BLaER1 (cell line): ENCODE measurements at regions not wholly inside any gene's neighbourhood (a gene's known extent, or its start where the extent isn't known, plus 50 kb on each side); places are given as distances from the start of the nearest gene placed in this dataset.
"Not testable (repeated sequence)": the region's sequence is repeated elsewhere in the genome, so short reads cannot be mapped to it uniquely, and the experiment has no call there.

Source experiments
- H3K27ac ChIP-seq: shearing (Covaris generic); formaldehyde crosslinking; 2 replicates; pipeline ENCODE4 v1.8.1; 2022
- H3K27me3 ChIP-seq: shearing (Covaris generic); formaldehyde crosslinking; 2 replicates; pipeline ENCODE4 v1.8.1; 2022
- H3K36me3 ChIP-seq: shearing (Covaris generic); formaldehyde crosslinking; 2 replicates; pipeline ENCODE4 v1.8.1; 2022
- H3K4me1 ChIP-seq: shearing (Covaris generic); formaldehyde crosslinking; 2 replicates; pipeline ENCODE4 v1.8.1; 2022
- H3K4me2 ChIP-seq: shearing (Covaris generic); formaldehyde crosslinking; 2 replicates; pipeline ENCODE4 v1.8.1; 2022
- H3K4me3 ChIP-seq: shearing (Covaris generic); formaldehyde crosslinking; 2 replicates; pipeline ENCODE4 v1.8.1; 2022
- H3K9ac ChIP-seq: shearing (Covaris generic); formaldehyde crosslinking; 2 replicates; pipeline ENCODE4 v1.8.1; 2022
- H3K9me3 ChIP-seq: shearing (Covaris generic); formaldehyde crosslinking; 2 replicates; pipeline ENCODE4 v1.8.1; 2022
- H4K20me1 ChIP-seq: shearing (Covaris generic); formaldehyde crosslinking; 2 replicates; pipeline ENCODE4 v1.8.1; 2022
- Cebpa-rat ChIP-seq: shearing (Covaris generic); IDR thresholded peaks from 2 replicates; pipeline ENCODE4 v1.8.1; 2022

DNA sequence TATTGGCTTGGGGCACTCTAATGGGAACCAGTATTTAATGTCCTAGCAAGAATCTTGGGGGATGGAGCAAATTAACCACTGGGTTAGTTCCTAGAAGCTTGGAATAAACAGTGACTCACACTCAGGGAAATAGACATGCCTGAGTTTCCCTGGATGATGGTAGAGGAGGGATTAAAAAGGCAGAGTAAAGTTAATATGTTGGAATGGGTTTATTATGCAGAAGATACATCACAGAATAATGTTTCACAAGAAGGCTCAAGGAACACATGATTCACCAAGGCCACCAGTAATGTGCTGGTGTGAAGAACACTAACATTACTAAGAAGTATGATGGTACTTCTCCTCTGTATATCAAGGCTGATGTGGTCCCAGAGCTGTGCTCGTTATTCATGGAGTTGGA lies 752.9 kb upstream of the SEMA6A start:
- Histone ChIP-seq H3K4me2 (no peak overlapping the region), H3K27ac (no peak overlapping the region), H3K4me3 (no peak overlapping the region), H3K9me3 (peaks cover 6% of the 10 kb centered on the region; the same call in 1 of the 2 replicates), H3K9ac (no peak overlapping the region), H4K20me1 (no peaks in the 10 kb centered on the region), H3K36me3 (no peaks in the 10 kb centered on the region), H3K27me3 (no peaks in the 10 kb centered on the region), H3K4me1 (no peaks in the 10 kb centered on the region)
- no peak for TF ChIP-seq Cebpa-rat

DNA sequence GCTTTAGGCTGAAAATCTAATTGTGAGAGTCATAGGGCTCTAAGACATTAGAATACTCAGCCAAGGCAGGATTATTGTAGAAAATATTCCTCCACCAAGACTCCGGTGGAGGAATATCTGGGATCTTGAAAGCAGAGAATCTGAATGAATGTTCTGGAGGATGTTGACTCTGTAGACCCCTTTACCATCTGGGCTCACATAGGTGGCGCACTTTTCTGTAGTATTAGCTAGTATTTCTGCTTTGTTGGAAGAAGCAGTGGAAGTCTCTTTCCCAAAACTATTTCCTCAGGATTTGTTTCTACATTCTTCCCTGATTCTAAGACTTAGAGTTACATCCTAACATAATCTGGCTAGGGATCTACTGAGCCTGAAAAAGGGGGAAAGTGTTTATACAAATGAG lies 752.4 kb upstream of the SEMA6A start:
- Histone ChIP-seq H3K27me3 (no peaks in the 10 kb centered on the region), H4K20me1 (no peaks in the 10 kb centered on the region), H3K4me1 (no peaks in the 10 kb centered on the region), H3K27ac (no peak overlapping the region), H3K4me3 (no peak overlapping the region), H3K4me2 (no peak overlapping the region), H3K9ac (no peak overlapping the region), H3K36me3 (no peaks in the 10 kb centered on the region), H3K9me3 (peaks cover 6% of the 10 kb centered on the region; the same call in 1 of the 2 replicates)
- no peak for TF ChIP-seq Cebpa-rat

DNA sequence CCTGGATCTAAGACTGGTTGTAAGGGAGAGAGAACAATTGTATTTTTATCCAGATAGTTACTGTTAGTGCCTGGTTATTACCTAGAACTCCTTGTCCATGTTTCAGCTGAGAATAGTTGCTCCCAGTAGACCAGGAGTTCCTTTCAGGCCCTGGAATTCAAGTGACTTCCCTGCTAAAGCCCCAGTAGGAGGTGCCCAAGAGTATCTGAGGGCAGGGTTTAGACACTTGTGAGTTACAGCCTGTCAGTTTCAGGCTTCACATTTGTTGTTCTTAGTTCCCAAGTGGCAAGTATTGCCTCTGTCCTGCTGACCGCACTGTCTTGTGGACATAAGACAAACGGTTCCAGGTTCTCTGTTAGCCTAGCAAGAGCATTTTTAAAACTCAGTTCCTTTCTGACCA lies 743.9 kb upstream of the SEMA6A start:
- Histone ChIP-seq H3K4me3 (no peak overlapping the region), H3K4me1 (no peaks in the 10 kb centered on the region), H4K20me1 (no peaks in the 10 kb centered on the region), H3K4me2 (no peak overlapping the region), H3K27ac (no peak overlapping the region), H3K27me3 (no peaks in the 10 kb centered on the region), H3K9me3 (no peaks in the 10 kb centered on the region), H3K9ac (no peak overlapping the region), H3K36me3 (no peaks in the 10 kb centered on the region)
- TF ChIP-seq Cebpa-rat: no peak

DNA sequence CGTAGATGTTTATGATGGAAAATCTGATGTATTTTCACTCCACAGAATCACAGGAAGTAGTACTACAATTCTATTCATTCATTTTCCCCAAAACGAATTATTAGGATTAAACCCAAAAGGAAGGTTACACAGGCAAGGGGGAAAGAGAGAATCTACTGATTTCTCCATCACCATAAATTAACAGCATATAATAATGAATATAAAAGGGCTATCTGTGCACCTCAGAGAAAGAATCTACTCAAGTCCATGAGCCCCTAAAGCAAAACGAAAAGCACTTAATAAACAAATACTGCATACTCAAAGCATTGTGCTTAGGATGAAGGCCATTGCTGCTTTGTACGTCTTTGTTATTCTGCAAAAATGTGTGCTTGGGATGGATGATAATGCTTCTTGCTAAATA lies 740.5 kb upstream of the SEMA6A start:
- Histone ChIP-seq H3K36me3 (no peaks in the 10 kb centered on the region), H3K9me3 (no peaks in the 10 kb centered on the region), H3K4me1 (no peaks in the 10 kb centered on the region), H3K4me2 (no peak overlapping the region), H3K27ac (no peak overlapping the region), H3K4me3 (no peak overlapping the region), H3K9ac (no peak overlapping the region), H4K20me1 (no peaks in the 10 kb centered on the region), H3K27me3 (no peaks in the 10 kb centered on the region)
- TF ChIP-seq Cebpa-rat: no peak

DNA sequence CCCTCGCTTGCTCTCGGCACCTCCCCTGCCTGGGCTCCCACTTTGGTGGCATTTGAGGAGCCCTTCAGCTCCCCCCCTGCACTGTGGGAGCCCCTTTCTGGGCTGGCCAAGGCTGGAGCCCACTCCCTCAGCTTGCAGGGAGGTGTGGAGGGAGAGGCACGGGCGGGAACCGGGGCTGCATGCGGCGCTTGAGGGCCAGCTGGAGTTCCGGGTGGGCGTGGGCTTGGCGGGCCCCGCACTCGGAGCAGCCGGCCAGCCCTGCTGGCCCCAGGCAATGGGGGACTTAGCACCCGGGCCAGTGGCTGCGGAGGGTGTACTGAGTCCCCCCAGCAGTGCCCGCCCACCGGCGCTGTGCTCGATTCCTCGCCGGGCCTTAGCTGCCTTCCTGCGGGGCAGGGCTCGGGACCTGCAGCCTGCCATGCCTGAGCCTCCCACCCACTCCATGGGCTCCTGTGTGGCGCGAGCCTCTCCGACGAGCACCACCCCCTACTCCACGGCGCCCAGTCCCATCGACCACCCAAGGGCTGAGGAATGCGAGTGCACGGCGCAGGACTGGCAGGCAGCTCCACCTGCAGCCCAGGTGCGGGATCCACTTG lies 730.0 kb upstream of the SEMA6A start:
- not testable (repeated sequence) for H3K27me3 ChIP-seq, H3K36me3 ChIP-seq, H4K20me1 ChIP-seq, H3K4me3 ChIP-seq, H3K9me3 ChIP-seq, H3K27ac ChIP-seq, H3K9ac ChIP-seq, H3K4me2 ChIP-seq, H3K4me1 ChIP-seq

DNA sequence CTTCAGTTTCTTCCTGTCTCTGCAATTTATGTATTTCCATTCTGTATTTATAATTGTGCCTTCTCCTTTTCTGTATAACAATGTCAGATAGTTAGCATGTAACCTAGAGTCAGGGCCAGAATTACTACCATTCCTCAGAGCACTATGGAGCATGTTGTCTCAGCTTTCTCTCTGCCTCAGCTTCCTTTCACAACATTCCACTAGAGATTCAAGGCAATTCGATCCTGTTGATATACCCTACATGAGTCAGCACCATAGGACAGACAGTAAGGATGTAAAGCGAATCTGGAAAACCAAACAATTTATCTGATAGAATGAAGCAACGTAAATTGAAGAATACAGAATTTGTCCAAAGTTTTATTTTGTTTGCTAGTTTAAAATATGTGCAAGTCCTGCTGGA lies 728.3 kb upstream of the SEMA6A start:
- H3K27ac ChIP-seq: no peak overlapping the region
- H3K4me3 ChIP-seq: no peak overlapping the region
- H3K9me3 ChIP-seq: no peaks in the 10 kb centered on the region
- no peaks in the 10 kb centered on the region for H3K36me3 ChIP-seq
- no peaks in the 10 kb centered on the region for H3K27me3 ChIP-seq
- H4K20me1 ChIP-seq: no peaks in the 10 kb centered on the region
- no peak for TF ChIP-seq Cebpa-rat
- H3K9ac ChIP-seq: no peak overlapping the region
- H3K4me2 ChIP-seq: no peak overlapping the region
- H3K4me1 ChIP-seq: peaks cover 10% of the 10 kb centered on the region

DNA sequence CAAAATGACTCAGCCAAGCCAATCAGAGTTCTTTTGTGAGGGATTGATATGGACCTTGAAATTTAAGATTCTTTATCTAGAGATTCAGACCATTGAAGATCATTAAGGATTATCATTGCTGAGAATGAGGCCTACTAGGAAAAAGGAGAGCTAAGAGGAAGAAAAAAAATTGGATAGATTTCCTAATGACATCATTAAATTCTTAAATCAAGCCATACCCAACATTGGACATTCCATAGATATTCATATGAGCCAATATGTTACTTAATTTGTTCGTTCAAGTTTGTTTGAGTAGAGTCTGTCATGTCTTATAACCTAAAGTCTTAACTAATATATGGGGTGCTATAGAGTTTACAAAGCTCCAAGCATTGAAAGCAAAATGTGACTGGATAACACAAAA lies 727.9 kb upstream of the SEMA6A start:
- Histone ChIP-seq H3K4me3 (no peak overlapping the region), H3K27ac (no peak overlapping the region), H3K4me1 (peaks cover 14% of the 10 kb centered on the region), H3K9ac (no peak overlapping the region), H3K9me3 (no peaks in the 10 kb centered on the region), H4K20me1 (no peaks in the 10 kb centered on the region), H3K4me2 (no peak overlapping the region), H3K27me3 (no peaks in the 10 kb centered on the region), H3K36me3 (no peaks in the 10 kb centered on the region)
- TF ChIP-seq Cebpa-rat: no peak

DNA sequence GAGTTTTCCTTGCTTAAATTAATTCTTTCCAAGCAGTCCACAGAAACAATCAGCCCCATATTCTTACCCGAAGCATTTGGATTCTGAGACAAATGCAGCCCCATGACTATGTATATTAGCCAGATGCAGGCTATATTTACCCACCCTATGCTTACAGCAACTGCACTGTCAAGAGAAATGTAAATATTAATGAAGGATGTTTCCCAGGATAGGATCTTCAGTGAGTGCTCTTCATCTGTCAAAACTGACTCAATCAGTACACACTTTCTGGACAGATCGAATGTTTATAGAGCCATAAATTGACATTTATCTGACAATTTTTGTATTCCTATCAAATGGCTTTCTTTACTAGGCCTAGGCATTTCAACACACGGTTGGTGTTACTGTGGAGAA lies 725.3 kb upstream of the SEMA6A start:
- Histone ChIP-seq H3K9me3 (peaks cover 2% of the 10 kb centered on the region; the same call in 1 of the 2 replicates), H4K20me1 (no peaks in the 10 kb centered on the region), H3K4me3 (no peak overlapping the region), H3K9ac (no peak overlapping the region), H3K4me1 (peaks cover 14% of the 10 kb centered on the region), H3K27me3 (no peaks in the 10 kb centered on the region), H3K27ac (no peak overlapping the region), H3K4me2 (no peak overlapping the region), H3K36me3 (no peaks in the 10 kb centered on the region)
- no peak for TF ChIP-seq Cebpa-rat

DNA sequence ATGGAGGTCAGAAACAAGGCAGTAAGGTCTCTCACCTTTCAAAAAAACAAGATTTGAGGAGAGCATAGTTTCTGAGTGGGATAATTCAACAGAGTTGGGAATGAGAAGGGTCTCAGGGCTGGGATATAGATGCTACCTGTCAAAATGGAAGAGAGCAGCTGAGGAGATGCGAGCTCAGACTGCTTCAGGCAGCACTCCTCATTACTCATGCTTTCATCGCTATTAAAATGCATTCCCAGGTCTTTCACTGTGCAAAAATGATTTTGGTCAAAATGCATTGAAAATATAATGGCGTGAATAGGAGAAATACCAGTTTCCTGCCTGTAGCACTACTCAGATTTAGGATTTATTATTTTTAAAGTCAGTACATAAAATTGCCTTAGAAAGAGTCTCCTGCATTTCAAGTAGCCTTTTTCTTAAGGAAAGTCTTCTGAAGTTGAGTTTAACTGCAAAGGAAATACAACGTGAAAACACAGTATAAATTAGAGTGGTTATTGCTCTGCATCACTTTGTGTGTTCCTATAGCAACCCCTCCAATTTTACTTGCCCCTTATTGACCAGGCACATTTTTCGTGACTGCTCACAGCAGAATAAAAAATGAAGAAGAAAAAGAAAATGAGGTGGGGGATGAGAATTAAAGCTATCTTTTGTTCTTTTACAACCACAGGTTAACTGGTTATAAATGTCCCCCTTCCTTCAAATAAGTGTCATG lies 724.8 kb upstream of the SEMA6A start:
- Histone ChIP-seq H3K27me3 (no peaks in the 10 kb centered on the region), H3K9ac (no peak overlapping the region), H3K4me2 (no peak overlapping the region), H4K20me1 (no peaks in the 10 kb centered on the region), H3K27ac (no peak overlapping the region), H3K9me3 (peaks cover 8% of the 10 kb centered on the region), H3K36me3 (no peaks in the 10 kb centered on the region), H3K4me1 (peaks cover 14% of the 10 kb centered on the region), H3K4me3 (no peak overlapping the region)
- no peak for TF ChIP-seq Cebpa-rat

DNA sequence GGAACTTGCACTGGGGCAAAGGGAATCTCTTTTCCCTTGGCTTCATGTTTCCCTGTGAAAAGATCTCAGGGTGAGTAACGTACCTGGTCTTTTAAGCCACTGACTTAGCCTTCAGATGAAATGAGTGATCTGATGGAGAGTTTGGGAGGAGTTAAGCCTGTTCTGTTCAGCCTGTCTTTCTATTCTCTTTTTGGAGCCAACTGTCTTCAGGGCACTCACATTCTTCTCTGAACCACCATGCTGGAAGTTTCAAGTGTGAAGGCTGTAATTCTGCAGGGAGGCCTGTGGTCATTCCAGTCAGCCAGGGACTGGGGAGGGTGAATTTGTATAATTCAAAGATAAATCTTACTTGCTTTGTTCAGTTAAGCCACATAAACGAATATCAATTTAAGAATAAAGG lies 722.2 kb upstream of the SEMA6A start:
- Histone ChIP-seq H3K27me3 (no peaks in the 10 kb centered on the region), H3K9me3 (peaks cover 12% of the 10 kb centered on the region), H3K9ac (no peak overlapping the region), H3K4me3 (no peak overlapping the region), H3K27ac (no peak overlapping the region), H3K36me3 (no peaks in the 10 kb centered on the region), H4K20me1 (no peaks in the 10 kb centered on the region), H3K4me2 (no peak overlapping the region), H3K4me1 (peaks cover 14% of the 10 kb centered on the region)
- no peak for TF ChIP-seq Cebpa-rat
